ENCODE measurements at regions not wholly inside any gene's neighbourhood (a gene's known extent, or its start where the extent isn't known, plus 50 kb on each side); places are given as distances from the start of the nearest gene placed in this dataset.
"Not testable (repeated sequence)": the region's sequence is repeated elsewhere in the genome, so short reads cannot be mapped to it uniquely, and the experiment has no call there.

DNA sequence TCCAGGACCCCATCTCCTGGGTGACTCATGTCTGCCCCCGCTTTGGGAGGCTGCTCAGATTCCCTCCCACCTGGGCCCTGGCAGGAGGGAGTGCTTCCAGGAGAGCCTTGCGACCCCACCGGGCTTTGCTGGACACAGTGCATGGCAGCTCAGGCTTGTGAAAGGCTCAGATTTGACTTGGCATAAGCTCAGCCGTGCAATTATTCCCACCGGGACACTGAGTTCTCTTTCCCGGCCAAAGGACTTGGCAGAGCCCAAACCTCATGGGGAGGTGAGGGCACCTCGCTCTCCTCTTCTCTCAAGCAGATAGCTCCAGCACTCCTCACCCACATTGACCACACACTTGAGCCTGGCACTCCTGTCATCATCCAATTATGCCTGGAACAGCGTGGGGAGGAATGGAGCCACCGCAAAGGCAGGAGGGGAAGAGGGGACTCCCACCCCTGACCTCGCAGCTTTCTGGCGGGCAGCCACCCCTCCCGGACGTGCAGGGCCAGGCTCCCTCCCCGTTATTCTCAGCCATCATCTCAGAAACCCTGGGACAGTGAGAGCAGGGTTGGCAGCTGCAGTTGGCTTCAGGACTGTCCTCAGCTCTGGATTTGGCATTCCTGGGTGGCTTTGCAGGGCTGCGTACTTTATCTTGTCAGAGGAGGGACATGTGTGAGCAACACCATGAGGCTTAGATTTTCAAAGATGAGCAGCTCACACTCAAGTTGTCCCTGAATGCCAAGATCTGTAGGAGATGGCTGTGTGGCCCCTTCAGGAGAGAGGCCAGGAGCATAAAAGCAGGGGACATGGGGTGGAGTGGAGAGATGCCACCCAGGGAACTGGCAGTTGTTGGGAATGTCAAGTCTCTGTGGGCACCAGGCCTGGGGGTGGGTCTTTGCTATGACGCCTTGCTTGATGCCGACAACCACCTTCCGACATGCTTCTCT lies 306.2 kb downstream of the TEX29 start:
- no peak for DNase-seq

DNA sequence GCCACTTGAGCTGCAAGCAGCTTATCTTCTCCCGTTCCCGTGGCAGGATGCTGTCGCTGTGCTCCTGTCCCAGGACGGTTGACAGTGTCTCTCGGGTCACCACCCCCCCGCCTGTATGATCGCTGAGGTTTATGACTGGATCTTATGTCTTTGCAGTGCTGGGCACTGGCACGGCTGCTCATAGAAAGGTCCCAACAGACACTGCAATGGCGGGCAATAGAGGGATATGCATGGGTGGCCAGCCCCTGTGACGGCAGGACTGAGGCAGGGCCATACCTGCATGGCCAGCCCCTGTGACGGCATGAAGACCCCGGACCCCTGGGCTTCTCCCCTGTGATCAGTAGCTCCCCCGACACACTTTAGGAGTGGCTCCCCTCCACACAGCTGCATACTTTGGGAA lies 307.2 kb downstream of the TEX29 start:
- DNase-seq = no peak

DNA sequence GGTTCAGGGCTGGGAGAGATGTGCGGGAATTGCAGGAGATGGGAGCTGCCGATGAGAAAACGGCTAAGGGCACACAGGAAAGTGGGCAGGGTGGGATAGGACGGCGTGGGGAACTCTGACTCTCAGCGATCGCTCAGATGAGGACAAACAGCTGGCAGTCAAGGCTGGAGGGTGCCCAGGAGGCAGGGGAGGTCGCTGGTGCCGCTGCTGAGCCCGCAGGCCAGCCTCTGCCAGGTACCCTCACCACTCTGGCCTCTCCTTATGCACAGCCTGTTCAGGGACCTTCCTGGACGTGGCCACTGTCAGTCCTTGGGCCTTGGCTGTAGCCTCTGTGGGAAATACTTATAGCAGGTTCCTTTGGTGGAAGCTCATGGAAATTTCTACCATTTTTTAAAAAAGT lies 308.6 kb downstream of the TEX29 start:
- no peak for DNase-seq

DNA sequence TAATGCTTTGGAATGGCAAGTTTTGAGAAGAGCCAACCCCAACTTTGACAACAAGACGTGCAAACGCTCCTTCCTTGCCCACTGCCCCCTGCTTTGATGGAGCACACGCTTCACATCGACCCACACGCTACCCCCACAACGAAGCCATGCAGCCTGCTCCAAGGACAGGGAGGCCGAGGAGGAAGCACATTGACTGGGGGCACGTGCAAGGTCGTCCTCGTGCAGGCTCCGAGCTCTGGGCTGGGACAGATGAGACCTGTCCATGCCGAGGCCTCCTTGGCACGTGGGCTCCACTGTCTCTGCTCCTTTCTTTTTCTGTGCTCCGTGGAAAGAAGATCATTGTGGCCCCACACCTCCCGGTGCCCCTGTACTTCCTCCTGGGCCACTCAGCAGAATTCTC lies 309.0 kb downstream of the TEX29 start:
- no peak for DNase-seq

DNA sequence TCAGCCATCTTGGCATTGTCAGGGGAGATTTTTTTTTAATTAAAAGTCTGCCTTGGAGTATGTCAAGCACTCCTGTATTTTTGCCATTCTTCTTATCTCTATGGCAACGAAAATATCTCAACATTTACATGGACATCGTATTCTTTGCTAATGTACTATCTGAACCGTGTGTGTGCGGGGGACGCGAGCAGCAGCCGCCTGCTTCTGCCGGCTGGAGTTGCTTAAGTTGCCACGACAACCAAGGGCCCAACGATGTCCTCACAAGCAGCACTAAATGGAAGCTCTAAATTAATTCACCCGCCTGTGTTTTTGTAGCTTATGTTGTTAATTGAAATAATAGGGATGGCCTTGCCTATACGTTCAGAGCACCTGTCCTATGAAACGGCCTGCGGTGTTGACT lies 309.5 kb downstream of the TEX29 start:
- no peak for DNase-seq

DNA sequence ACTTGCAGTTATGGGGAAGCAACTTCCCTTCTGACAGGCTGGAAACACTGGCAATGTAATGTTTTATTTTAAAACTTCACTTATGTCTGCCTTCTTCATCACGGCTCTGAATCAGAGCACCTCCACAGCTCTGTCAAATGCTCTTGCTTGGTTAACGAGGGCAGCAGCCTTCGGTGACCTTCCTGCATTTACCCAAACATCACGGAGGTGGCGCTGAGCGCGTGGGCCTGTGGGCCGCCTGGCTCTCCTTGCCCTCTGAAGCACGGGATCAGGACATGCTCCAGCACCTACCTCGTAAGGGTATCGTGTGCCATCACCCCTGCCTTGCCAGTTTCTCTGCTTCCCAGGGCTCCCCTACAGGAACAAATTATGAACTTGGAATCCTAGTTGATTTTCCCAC lies 310.0 kb downstream of the TEX29 start:
- DNase-seq = no peak

DNA sequence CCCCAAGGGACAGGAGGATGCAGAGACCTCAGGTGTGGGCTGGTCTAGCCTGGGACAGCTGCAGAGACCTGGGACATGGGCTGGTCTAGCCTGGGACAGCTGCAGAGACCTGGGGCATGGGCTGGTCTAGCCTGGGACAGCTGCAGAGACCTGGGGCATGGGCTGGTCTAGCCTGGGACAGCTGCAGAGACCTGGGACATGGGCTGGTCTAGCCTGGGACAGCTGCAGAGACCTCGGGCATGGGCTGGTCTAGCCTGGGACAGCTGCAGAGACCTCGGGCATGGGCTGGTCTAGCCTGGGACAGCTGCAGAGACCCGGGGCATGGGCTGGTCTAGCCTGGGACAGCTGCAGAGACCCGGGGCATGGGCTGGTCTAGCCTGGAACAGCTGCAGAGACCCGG lies 310.8 kb downstream of the TEX29 start:
- not testable (repeated sequence) for DNase-seq

DNA sequence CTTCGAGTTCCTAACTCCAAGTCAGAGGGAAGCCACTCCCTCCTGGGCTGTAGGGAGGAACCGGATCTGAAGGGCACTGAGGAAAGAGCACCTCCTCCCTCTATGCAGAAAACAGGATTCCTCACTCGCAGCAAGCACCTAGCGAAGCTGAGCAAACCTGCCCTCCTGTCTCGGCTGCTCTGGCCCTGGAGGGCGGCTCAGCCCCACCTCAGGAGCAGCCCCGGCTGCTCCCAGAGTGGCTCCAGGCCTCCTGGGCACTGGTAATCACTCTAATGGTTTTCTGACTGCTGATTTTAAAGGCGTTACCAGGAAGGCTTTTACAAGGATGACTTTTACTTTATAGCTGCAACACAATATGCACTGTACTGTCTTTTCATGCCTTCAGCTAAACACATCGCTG lies 312.5 kb downstream of the TEX29 start:
- no peak for DNase-seq

DNA sequence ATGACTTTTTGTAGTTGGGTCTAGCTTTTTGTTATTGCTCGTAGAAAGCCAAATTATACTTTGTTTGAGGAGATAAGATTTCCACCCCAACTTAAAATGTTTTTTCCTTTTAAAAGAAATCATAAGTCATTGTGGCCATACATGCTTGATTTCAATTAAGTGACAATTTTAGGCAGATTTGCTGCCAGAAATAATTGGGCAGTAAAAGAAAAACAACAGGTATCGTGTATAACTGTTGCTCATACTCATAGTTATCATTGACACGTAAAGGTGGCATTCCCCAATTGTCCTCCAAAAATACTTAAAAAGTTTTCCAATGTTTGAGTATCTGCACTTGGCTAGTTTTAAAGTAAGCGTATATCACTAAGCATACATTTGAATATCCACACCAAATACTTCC lies 313.0 kb downstream of the TEX29 start:
- no peak for DNase-seq

DNA sequence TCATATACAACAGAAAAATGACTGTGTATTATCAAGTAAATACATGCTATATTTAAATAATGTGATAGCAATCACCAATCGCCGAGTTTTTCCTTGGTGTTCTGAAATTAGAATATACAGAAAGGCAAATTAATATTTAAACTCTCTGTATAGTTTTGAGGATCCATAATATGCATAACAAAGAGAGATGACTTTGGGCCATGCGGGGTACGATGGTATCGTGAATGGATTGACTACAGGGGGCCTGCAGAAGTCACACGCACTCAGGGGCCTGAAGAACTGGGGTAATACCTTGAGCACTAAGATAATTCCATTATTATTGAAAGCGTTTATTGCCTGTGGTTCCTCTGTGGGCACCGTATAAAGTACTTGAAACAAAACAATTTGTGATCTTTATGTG lies 314.0 kb downstream of the TEX29 start:
- no peak for DNase-seq

DNA sequence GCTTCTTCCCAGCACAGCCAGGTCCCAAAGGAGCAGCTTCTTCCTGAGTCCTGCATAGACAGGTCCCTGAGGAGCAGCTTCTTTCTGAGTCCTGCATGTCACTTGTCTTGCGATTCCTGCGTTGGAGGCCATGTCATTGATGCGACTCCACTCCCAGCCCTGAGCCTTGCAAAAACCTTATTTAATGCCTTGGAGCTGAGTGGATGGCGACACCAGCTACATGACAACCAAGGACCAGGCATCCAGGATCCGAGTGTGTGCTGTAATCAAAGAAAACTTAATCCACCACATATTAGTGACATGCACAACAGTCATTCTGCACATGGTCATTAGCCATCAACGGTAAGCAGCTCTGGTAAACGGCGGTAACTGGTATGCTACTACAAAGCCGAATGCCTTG lies 315.8 kb downstream of the TEX29 start:
- no peak for DNase-seq

DNA sequence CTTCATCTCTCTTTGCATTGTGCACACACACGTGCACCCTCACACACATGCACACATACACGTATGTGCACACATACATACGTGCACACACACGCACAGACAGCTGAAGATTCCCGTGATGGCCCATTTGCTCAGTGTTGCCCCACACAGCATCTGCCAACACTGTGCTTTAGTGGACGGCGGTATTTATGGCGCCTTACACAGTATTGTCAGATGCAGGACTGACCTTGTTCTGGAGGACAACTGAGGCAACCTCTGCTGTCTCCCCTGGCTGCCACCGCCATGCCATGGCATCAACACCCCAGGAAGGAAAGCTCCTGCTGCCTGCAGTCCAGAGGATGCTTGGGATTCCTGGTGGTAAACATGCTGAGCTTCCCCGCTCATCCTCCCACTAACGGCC lies 316.4 kb downstream of the TEX29 start:
- DNase-seq = no peak

DNA sequence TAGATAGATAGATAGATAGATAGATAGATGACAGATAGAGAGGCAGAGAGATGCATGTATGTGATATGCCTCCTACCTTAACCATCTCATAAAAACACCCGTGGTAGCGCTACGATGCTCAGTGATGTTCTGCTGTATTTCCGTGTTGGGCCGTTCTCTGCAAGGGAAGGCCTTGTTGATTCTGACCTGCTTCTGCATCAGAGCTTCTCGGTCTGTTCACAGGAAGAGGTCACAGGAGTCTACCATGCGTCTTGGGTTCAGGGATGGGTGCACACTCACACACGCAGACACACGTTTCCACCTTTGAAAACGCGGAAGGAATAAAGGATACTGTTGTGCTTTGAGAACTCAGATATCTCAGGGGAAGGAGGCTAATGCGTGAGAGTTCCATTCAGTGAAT lies 316.9 kb downstream of the TEX29 start:
- DNase-seq = no peak

DNA sequence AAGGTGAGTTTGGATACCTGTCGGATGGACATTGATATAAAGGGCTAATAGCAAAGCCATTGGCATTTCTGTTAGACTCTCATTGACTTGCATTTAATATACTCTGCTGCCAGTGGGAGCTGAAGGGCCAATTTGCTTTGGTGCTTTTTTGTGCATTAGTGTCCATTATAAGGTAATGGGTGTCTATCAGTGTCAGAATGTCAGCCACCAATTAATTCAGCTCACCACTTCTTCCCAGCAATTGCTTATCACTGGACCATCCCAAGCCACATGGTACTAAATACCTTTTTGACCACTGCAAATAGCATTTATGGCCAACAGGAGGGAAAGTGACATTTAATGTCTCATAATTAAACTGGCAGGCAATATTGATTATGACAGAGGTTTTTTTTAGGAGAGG lies 317.8 kb downstream of the TEX29 start:
- no peak for DNase-seq

DNA sequence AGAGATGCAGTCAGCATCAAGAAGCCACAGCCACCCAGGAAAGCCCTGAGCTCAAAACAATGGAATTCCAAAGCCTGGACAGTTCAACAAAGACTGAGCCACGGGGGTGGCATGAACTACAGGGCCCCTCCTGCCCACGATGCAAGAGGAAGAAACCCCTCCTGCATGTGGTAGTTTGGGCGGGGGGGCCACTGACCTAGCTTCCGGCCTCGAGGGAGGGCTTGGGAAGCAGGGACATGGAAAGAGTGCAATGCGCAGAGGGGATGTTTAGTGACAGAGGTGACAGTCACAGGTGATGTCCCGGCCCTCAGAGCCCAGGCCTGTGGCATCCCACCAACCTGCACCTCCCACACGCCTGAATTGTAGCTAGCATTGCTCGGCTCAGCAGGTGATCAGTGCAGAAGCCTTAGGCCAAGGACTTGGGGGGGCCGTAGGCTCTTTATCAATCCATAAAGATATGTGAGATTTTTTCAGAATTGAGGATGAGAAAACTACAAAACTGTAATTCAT lies 318.8 kb downstream of the TEX29 start:
- DNase-seq = no peak

DNA sequence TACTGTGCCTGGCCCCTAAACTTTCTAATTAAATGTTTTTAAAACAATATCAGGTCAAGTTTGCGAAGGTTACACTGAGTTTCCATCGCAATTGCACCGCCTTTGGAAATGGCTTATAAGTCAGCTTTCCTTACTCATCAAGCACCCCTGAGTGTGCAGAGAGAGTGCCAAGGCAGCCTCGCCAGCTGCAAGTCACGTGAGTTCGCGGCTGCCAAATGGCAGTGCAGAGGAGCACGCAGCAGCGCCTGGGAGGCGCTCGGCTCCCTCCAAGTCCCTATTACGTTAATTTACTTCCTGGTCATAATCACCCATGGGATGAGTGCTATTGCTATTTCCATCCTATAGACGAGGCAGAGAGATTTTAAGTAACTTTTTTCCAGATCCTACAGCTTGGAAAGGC lies 319.6 kb downstream of the TEX29 start:
- no peak for DNase-seq

DNA sequence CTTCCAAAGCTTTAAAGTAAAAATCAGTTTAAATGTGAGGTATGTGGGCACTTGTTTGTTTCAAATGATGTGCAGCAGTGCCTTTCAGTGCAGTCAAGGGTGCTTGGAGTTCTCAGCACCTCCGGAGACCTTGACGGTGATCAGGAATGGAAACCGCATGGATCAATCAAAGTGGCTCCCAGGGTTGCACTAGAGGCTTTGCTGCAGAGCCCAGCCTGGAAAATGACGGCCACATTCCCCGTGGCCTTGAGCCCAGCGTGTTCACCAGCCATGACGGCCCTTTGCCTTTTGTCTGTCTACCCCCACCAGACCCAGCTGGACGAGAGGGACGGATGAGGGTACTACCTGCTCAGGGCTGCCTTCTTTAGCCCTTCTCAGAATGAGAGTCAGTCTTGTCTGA lies 320.0 kb downstream of the TEX29 start:
- DNase-seq = no peak

DNA sequence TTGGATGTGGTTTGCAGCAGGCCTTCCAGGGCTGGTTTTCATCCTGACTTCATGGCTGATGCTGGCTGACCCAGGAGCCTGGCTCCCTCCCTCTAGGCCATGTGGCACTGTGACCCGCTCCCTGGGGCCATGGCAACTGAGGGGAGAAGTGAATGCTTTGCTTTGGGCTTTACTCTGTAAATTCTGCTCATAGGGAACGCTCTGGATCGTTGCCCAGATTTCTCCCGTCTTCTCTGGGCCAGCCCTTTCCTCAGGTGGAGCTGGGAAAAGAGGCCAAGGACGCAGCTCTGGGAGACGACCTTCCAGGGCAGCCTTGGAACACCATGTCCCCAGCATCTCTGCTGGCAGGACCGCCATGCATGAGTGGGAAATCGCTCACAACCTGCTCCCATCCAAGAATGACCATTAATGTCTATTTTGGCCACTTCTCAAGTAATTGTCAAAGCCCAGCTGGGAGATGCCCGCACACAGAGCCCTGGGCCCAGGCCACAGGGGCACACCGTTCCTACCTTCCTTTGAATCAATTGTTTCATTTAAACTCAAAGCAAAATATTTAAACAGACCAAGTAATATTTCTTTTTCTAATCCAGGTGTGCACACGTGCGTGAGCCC lies 321.8 kb downstream of the TEX29 start:
- no peak for DNase-seq

DNA sequence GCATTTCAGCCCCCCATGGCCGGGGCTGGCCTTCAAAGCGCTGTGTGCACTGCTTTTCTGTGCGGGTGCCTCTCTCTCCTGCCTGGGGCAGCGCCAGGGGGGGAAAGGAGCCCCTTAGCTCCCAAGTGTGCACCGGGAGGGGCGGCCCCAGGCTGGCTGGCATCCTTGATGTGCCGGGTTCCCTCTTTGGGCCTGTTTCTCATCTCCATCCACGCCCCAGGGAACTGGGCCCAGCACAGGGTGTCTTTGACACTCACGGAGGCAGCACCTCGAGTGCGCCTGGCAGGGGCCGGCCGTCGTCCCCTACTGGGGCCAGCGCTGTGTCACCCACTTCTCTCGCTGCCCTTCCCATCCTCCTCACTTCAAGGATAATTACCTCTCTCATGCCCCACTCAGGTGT lies 324.3 kb downstream of the TEX29 start:
- DNase-seq = no peak

DNA sequence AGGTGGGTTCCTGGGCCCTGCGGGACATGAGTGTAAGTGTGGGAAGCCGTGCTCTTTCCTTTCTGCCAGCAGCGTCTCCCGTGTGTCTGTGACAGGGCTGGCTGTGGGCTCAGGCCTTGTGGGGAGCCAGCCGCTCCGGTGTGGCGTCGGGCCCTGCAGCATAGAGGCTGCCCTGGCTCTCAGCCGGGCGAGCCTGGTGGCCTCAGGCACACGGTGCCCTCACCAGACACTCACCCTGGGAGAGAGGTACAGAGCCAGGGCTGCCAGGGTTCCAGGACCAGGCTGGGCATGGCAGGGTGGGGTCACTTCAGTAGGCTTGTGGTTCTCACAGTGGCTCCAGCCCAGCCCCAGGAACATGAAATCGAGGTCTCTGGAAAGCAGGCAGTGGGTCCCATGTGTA lies 324.8 kb downstream of the TEX29 start:
- DNase-seq = no peak

DNA sequence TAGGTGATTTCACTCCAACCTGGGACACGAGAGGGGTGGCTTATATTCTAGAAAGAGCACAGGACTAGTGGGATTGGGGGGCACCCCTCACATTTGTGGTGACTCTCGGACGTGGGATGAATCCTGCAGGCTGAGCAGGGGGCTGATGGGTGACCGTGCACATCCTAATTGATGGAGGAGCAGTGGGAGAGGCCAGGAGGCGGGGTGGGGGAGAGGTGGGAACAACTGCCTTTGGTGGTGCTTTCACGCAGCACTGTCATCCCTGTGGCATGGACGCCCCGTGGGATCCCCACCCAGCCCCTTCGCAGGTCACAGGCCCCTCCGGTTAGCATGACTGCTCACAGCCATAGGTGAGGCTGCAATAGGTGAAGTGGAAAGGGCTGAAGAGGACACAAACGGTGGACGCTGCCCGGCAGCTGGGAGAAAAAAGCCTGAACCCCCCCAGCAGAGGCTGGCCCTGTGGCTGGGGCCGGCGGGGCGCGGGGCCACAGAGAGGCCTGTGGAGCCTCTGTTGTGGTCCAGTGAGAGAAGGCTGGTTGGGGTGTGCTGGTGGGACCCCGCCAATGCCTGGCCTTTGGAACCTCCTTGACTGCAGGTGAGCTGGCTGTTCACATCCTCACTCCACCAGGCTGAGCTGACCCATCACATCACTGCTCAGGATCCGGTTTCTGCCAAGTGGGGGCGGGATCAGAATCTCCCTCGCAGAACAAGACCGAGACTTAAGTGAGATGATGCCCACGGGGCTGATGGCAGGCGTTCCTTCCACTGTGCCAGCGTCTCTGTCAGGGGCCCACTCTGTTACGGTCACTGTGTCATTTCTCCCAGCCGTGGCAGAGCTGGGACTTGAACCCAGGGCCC lies 325.4 kb downstream of the TEX29 start:
- DNase-seq = no peak

DNA sequence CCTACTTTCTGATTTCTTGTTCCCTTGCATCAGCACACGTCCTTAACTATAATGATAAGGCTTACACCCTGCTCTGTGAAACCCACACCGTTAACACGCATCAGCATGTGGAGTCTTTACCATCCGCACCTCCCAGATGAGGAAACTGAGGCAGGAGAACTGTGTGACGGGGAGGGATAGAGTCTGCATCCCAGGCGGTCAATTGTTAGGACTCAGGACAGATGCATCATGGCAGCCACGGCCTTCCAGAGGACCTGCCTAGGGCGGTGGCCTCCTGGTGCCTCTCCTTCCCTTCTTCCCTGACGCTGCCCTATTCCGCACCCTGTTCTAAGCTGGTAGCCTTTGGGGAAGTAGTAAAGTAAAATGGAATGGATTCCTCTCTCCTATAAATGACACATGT lies 326.0 kb downstream of the TEX29 start:
- no peak for DNase-seq

DNA sequence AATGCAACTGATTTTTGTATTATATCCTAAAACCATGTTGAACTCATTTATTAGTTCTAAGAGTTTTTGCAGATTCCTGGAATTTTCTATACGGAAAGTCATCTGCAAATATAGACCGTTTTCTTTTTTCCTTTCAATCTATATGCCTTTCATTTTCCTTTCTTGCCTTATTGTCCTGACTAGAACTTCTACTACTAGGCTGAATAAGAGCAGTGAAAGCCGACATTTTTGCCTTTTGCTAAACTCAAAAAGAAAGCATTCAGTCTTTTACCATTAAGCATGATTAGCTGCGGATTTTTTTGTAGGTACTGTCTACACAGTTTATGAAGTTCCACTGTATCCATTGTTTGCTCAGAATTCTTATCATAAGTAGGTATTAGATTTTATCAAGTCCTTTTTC lies 328.4 kb downstream of the TEX29 start:
- no peak for DNase-seq

DNA sequence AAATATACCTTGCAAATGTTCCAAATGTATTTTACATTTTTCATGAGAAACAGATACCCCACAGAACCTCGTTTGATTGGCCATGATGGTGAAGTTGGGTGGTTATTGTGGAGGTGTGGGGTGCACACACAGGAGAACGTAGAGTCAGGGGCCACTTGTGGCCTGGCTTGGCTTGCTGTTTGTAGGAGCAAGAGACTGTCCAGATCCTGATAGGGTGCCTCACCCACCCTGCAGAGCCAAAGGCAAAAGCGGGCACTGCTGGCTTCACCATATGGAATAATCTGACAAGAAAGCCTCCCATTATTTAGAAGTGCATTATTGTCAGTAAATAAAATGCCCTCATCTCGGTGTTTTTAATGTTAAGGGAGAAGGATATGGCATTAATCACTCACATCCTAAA lies 330.2 kb downstream of the TEX29 start:
- no peak for DNase-seq
